Loucy (cell line): ENCODE measurements at regions not wholly inside any gene's neighbourhood (a gene's known extent, or its start where the extent isn't known, plus 50 kb on each side); places are given as distances from the start of the nearest gene placed in this dataset.

ENCODE experiments used
- H2AFZ ChIP-seq: fragments of 200-600 bp; sonication (generic); 2 replicates; pipeline ENCODE4 v1.6.0; 2016; ENCODE audit warnings: antibody characterized with exemption, mild to moderate bottlenecking, low read length, moderate library complexity
- H3F3A ChIP-seq: fragments of 200-600 bp; 2 replicates; pipeline ENCODE4 v1.6.0; 2016; ENCODE audit warnings: antibody characterized with exemption, low read depth, mild to moderate bottlenecking
- H3K27me3 ChIP-seq: fragments of 200-600 bp; sonication (generic); 2 replicates; pipeline ENCODE4 v1.6.1; 2014; ENCODE audit warnings: low read length, mild to moderate bottlenecking; ENCODE audit not compliant: insufficient read depth, poor library complexity, severe bottlenecking
- H3K36me3 ChIP-seq: fragments of 200-600 bp; sonication (generic); 2 replicates; pipeline ENCODE4 v1.6.1; 2016; ENCODE audit warnings: low read length; ENCODE audit not compliant: insufficient read depth
- H3K4me1 ChIP-seq: fragments of 200-600 bp; sonication (generic); 2 replicates; pipeline ENCODE4 v1.5.1; 2014; ENCODE audit warnings: low read length, mild to moderate bottlenecking; ENCODE audit not compliant: insufficient read depth, poor library complexity, severe bottlenecking
- H3K4me2 ChIP-seq: fragments of 200-600 bp; sonication (generic); 2 replicates; pipeline ENCODE4 v1.6.0; 2014; ENCODE audit warnings: antibody characterized with exemption, low read length, low read depth, mild to moderate bottlenecking; ENCODE audit not compliant: poor library complexity, severe bottlenecking
- H3K4me3 ChIP-seq: fragments of 200-600 bp; sonication (generic); 2 replicates; pipeline ENCODE4 v1.5.1; 2014; ENCODE audit warnings: low read length, mild to moderate bottlenecking, mixed read lengths; ENCODE audit not compliant: poor library complexity, severe bottlenecking
- H3K79me2 ChIP-seq: fragments of 200-600 bp; sonication (generic); 2 replicates; pipeline ENCODE4 v1.6.1; 2014; ENCODE audit warnings: low read length; ENCODE audit not compliant: insufficient read depth
- H3K9ac ChIP-seq: fragments of 200-600 bp; sonication (generic); 2 replicates; pipeline ENCODE4 v1.6.0; 2014; ENCODE audit warnings: mild to moderate bottlenecking, low read depth, low read length, moderate library complexity; ENCODE audit not compliant: poor library complexity, severe bottlenecking
- H3K9me2 ChIP-seq: fragments of 200-600 bp; sonication (generic); replicated peaks from 2 replicates; pipeline ENCODE4 v1.6.1; 2016; ENCODE audit warnings: low read depth, low read length, mixed read lengths
- H3K9me3 ChIP-seq: fragments of 200-600 bp; sonication (generic); 2 replicates; pipeline ENCODE4 v1.6.1; 2014; ENCODE audit warnings: mild to moderate bottlenecking, antibody characterized with exemption, low read length, low read depth; ENCODE audit not compliant: insufficient read depth
- H4K20me1 ChIP-seq: fragments of 200-600 bp; sonication (generic); 2 replicates; pipeline ENCODE4 v1.6.0; 2014; ENCODE audit warnings: antibody characterized with exemption, low read length, mild to moderate bottlenecking; ENCODE audit not compliant: insufficient read depth, poor library complexity, severe bottlenecking
- CTCF ChIP-seq: fragments of 200-600 bp; sonication (generic); conservative IDR thresholded peaks from 2 replicates; pipeline ENCODE4 v1.5.1; 2014; ENCODE audit warnings: mild to moderate bottlenecking, antibody characterized with exemption, low read length
- EZH2phosphoT487 ChIP-seq: fragments of 200-600 bp; IDR thresholded peaks from 2 replicates; pipeline ENCODE4 v1.6.1; 2018; ENCODE audit warnings: antibody characterized with exemption, mild to moderate bottlenecking, moderate library complexity, borderline replicate concordance

- Histone ChIP-seq H3K27me3 (no peaks in the 10 kb centered on the region), H3F3A (no peaks in the 10 kb centered on the region), H3K9me2 (no peaks in the 10 kb centered on the region), H2AFZ (no peak overlapping the region), H3K9me3 (no peaks in the 10 kb centered on the region), H3K4me1 (no peaks in the 10 kb centered on the region), H4K20me1 (no peaks in the 10 kb centered on the region), H3K4me3 (no peak overlapping the region), H3K36me3 (no peaks in the 10 kb centered on the region), H3K79me2 (no peaks in the 10 kb centered on the region), H3K9ac (no peak overlapping the region), H3K4me2 (no peak overlapping the region)
- no peak for TF ChIP-seq EZH2phosphoT487
- TF ChIP-seq CTCF: no peak
Measured at GRCh38 chr16:86133377-86133776, 234.4 kb downstream of the IRF8 start.

GRCh38 chr16:86133847-86134375 lies 234.9 kb downstream of the IRF8 start:
- no peak overlapping the region for H3K9ac ChIP-seq
- H3K4me1 ChIP-seq: no peaks in the 10 kb centered on the region
- no peaks in the 10 kb centered on the region for H3F3A ChIP-seq
- no peak overlapping the region for H3K4me3 ChIP-seq
- H3K9me2 ChIP-seq: no peaks in the 10 kb centered on the region
- TF ChIP-seq CTCF (no peak), EZH2phosphoT487 (no peak)
- no peaks in the 10 kb centered on the region for H4K20me1 ChIP-seq
- H3K79me2 ChIP-seq: no peaks in the 10 kb centered on the region
- no peak overlapping the region for H3K4me2 ChIP-seq
- H3K27me3 ChIP-seq: no peaks in the 10 kb centered on the region
- H3K9me3 ChIP-seq: no peaks in the 10 kb centered on the region
- no peak overlapping the region for H2AFZ ChIP-seq
- H3K36me3 ChIP-seq: no peaks in the 10 kb centered on the region

- H3K27me3 ChIP-seq: no peaks in the 10 kb centered on the region
- no peak overlapping the region for H3K4me2 ChIP-seq
- no peaks in the 10 kb centered on the region for H3K79me2 ChIP-seq
- H3K4me1 ChIP-seq: no peaks in the 10 kb centered on the region
- H3K9me2 ChIP-seq: no peaks in the 10 kb centered on the region
- H4K20me1 ChIP-seq: no peaks in the 10 kb centered on the region
- H3K4me3 ChIP-seq: no peak overlapping the region
- H3K36me3 ChIP-seq: no peaks in the 10 kb centered on the region
- no peaks in the 10 kb centered on the region for H3K9me3 ChIP-seq
- H3K9ac ChIP-seq: no peak overlapping the region
- no peaks in the 10 kb centered on the region for H3F3A ChIP-seq
- H2AFZ ChIP-seq: no peak overlapping the region
- TF ChIP-seq EZH2phosphoT487 (no peak), CTCF (no peak)
Measured at GRCh38 chr16:86134802-86135461, 236.0 kb downstream of the IRF8 start.
